ENCODE measurements at regions not wholly inside any gene's neighbourhood (a gene's known extent, or its start where the extent isn't known, plus 50 kb on each side); places are given as distances from the start of the nearest gene placed in this dataset.
A peak's percentile ranks its signal among the peaks of the same experiment; 100 is the strongest.

DNA sequence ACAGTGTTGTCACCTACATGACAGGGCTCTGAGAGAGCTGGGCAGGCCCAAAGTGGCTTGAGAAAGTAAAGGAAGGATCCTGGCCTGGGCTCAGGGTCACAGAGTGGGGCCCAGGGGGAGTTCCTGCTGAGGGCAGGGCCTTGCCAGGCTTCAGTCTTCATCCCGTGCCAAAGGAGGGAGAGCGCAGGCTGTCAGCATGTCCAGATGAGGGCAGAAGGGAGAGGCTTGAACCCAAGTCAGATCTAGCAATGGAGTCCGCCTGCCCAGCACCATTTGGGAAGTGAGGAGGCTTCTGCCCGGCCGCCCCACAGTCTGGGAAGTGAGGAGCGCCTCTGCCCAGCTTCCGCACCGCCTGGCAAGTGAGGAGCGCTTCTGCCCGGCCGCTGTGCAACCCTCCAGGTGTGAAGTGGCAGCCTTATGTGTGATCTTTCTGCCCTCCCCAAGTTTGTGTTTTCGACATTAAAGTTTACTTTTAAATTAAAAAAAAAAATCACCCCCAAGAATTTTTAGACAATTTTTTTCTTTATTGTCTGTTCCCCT lies 303.6 kb upstream of the PROK2 start:
- Histone ChIP-seq H3K27me3 (ENCODE audit: insufficient read depth) (peaks cover 15% of the 10 kb centered on the region; the same call in 1 of the 2 replicates), H3K4me2 (no peak overlapping the region), H3K27ac (ENCODE audit: low read depth in 2 of 2, low read length in 1 of 2) (no peak overlapping the region), H2AFZ (ENCODE audit: low read depth) (no peak overlapping the region), H3K79me2 (ENCODE audit: insufficient read depth) (no peaks in the 10 kb centered on the region), H3K9me3 (no peaks in the 10 kb centered on the region), H3K4me1 (ENCODE audit: control insufficient read depth in 1 of 2, insufficient read depth in 2 of 2, low read depth in 1 of 2, low read length in 1 of 2) (peaks cover 0 to 2% of the 10 kb centered on the region in 2 experiments; a peak in 1 of 4 replicates), H3K36me3 (replicated peaks in 1 of 2; ENCODE audit: control insufficient read depth in 1 of 2, insufficient read depth in 2 of 2, low read length in 1 of 2) (no peaks in the 10 kb centered on the region), H3F3A (replicated peaks; ENCODE audit: insufficient read depth) (no peaks in the 10 kb centered on the region), H3K4me3 (ENCODE audit: low read depth in 2 of 2, low read length in 1 of 2) (no peak overlapping the region), H4K20me1 (ENCODE audit: insufficient read depth) (no peaks in the 10 kb centered on the region), H3K9me2 (no peaks in the 10 kb centered on the region), H3K9ac (no peak overlapping the region)
- ChIA-PET POLR2A (no interaction called here), CTCF (interaction anchor here (1.3 kb wide), 1 partner anchor 101 kb away, joined by 3 read pairs; no protein-coding TSS in a partner anchor)
- 83% methylated on average over 12 of the region's 12 CpGs for WGBS (ENCODE audit: low lambda C conversion rate)
- DNase-seq: no peak
- no peak for TF ChIP-seq TAF1 (IDR thresholded peaks at IDR 0.05; ENCODE audit: borderline replicate concordance, low read depth, low read length)
- TF ChIP-seq, protein P1, sequence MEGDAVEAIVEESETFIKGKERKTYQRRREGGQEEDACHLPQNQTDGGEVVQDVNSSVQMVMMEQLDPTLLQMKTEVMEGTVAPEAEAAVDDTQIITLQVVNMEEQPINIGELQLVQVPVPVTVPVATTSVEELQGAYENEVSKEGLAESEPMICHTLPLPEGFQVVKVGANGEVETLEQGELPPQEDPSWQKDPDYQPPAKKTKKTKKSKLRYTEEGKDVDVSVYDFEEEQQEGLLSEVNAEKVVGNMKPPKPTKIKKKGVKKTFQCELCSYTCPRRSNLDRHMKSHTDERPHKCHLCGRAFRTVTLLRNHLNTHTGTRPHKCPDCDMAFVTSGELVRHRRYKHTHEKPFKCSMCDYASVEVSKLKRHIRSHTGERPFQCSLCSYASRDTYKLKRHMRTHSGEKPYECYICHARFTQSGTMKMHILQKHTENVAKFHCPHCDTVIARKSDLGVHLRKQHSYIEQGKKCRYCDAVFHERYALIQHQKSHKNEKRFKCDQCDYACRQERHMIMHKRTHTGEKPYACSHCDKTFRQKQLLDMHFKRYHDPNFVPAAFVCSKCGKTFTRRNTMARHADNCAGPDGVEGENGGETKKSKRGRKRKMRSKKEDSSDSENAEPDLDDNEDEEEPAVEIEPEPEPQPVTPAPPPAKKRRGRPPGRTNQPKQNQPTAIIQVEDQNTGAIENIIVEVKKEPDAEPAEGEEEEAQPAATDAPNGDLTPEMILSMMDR (IDR thresholded peaks at IDR 0.05): peak; percentile 10; the same call in 1 of the 2 replicates

DNA sequence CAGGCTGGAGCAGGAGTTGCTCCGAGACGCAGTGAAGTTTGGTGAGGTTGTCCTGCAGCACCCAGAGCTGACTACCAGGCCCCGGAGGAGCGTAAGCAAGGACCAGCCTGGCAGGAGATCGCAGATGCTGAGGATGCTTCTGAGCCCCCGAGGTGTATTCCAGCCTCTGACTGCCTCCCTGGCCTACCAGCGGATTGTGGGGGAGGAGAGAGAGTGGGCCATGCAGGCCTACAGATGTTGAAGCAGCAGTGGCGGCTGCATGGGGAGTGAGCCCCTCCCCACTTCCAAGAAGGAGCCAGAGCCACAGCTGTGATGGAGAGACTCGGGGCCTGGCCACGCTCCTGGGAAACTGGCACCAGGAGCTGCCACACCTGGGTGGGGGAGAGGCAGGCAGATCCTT lies 302.5 kb upstream of the PROK2 start:
- H3K9ac ChIP-seq: no peak overlapping the region
- ChIA-PET CTCF (interaction anchor here (1.0 kb wide), 1 partner anchor 11 kb away, joined by 3 read pairs; no protein-coding TSS in a partner anchor), POLR2A (no interaction called here)
- no peaks in the 10 kb centered on the region for H3K9me2 ChIP-seq
- WGBS (ENCODE audit: low lambda C conversion rate): 80% methylated on average over 6 of the region's 10 CpGs
- H2AFZ ChIP-seq (ENCODE audit: low read depth): no peak overlapping the region
- no peaks in the 10 kb centered on the region for H4K20me1 ChIP-seq (ENCODE audit: insufficient read depth)
- H3K27ac ChIP-seq (ENCODE audit: low read depth in 2 of 2, low read length in 1 of 2): no peak overlapping the region
- H3K36me3 ChIP-seq (replicated peaks in 1 of 2; ENCODE audit: control insufficient read depth in 1 of 2, insufficient read depth in 2 of 2, low read length in 1 of 2): no peaks in the 10 kb centered on the region
- H3K27me3 ChIP-seq (ENCODE audit: insufficient read depth): peaks cover 10% of the 10 kb centered on the region; the same call in 1 of the 2 replicates
- no peak overlapping the region for H3K4me2 ChIP-seq
- no peaks in the 10 kb centered on the region for H3K79me2 ChIP-seq (ENCODE audit: insufficient read depth)
- DNase-seq: peak; percentile 51
- H3F3A ChIP-seq (replicated peaks; ENCODE audit: insufficient read depth): no peaks in the 10 kb centered on the region
- H3K4me3 ChIP-seq (ENCODE audit: low read depth in 2 of 2, low read length in 1 of 2): no peak overlapping the region
- TF ChIP-seq RAD21 (IDR thresholded peaks at IDR 0.05; ENCODE audit: low read length): no peak
- no peak for TF ChIP-seq NRF1 (IDR thresholded peaks at IDR 0.05; ENCODE audit: low read depth, low read length)
- TF ChIP-seq, protein P2, sequence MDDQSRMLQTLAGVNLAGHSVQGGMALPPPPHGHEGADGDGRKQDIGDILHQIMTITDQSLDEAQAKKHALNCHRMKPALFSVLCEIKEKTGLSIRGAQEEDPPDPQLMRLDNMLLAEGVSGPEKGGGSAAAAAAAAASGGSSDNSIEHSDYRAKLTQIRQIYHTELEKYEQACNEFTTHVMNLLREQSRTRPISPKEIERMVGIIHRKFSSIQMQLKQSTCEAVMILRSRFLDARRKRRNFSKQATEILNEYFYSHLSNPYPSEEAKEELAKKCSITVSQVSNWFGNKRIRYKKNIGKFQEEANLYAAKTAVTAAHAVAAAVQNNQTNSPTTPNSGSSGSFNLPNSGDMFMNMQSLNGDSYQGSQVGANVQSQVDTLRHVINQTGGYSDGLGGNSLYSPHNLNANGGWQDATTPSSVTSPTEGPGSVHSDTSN (IDR thresholded peaks at IDR 0.05): no peak
- TF ChIP-seq, protein P3, sequence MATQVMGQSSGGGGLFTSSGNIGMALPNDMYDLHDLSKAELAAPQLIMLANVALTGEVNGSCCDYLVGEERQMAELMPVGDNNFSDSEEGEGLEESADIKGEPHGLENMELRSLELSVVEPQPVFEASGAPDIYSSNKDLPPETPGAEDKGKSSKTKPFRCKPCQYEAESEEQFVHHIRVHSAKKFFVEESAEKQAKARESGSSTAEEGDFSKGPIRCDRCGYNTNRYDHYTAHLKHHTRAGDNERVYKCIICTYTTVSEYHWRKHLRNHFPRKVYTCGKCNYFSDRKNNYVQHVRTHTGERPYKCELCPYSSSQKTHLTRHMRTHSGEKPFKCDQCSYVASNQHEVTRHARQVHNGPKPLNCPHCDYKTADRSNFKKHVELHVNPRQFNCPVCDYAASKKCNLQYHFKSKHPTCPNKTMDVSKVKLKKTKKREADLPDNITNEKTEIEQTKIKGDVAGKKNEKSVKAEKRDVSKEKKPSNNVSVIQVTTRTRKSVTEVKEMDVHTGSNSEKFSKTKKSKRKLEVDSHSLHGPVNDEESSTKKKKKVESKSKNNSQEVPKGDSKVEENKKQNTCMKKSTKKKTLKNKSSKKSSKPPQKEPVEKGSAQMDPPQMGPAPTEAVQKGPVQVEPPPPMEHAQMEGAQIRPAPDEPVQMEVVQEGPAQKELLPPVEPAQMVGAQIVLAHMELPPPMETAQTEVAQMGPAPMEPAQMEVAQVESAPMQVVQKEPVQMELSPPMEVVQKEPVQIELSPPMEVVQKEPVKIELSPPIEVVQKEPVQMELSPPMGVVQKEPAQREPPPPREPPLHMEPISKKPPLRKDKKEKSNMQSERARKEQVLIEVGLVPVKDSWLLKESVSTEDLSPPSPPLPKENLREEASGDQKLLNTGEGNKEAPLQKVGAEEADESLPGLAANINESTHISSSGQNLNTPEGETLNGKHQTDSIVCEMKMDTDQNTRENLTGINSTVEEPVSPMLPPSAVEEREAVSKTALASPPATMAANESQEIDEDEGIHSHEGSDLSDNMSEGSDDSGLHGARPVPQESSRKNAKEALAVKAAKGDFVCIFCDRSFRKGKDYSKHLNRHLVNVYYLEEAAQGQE (IDR thresholded peaks at IDR 0.05; ENCODE audit: low read depth, low read length): no peak
- TF ChIP-seq POLR2AphosphoS5 (IDR thresholded peaks at IDR 0.05; ENCODE audit: low read depth, low read length): no peak
- TF ChIP-seq TAF1 (IDR thresholded peaks at IDR 0.05; ENCODE audit: borderline replicate concordance, low read depth, low read length): no peak
- TF ChIP-seq TCF12 (IDR thresholded peaks at IDR 0.05): no peak
- TF ChIP-seq, protein P1 (IDR thresholded peaks at IDR 0.05): no peak
- TF ChIP-seq, protein P4, sequence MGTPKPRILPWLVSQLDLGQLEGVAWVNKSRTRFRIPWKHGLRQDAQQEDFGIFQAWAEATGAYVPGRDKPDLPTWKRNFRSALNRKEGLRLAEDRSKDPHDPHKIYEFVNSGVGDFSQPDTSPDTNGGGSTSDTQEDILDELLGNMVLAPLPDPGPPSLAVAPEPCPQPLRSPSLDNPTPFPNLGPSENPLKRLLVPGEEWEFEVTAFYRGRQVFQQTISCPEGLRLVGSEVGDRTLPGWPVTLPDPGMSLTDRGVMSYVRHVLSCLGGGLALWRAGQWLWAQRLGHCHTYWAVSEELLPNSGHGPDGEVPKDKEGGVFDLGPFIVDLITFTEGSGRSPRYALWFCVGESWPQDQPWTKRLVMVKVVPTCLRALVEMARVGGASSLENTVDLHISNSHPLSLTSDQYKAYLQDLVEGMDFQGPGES (IDR thresholded peaks at IDR 0.05; ENCODE audit: low read depth, low read length): no peak
- TF ChIP-seq RXRA (IDR thresholded peaks at IDR 0.05; ENCODE audit: borderline replicate concordance, low read depth): no peak
- no peak for TF ChIP-seq FOXM1 (IDR thresholded peaks at IDR 0.05; ENCODE audit: low read depth)
- TF ChIP-seq CHD2 (IDR thresholded peaks at IDR 0.05; ENCODE audit: low read length, partially characterized antibody): no peak
- TF ChIP-seq RFX5 (IDR thresholded peaks at IDR 0.05; ENCODE audit: low read length): no peak
- TF ChIP-seq, protein P5, sequence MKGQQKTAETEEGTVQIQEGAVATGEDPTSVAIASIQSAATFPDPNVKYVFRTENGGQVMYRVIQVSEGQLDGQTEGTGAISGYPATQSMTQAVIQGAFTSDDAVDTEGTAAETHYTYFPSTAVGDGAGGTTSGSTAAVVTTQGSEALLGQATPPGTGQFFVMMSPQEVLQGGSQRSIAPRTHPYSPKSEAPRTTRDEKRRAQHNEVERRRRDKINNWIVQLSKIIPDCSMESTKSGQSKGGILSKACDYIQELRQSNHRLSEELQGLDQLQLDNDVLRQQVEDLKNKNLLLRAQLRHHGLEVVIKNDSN (IDR thresholded peaks at IDR 0.05; ENCODE audit: borderline replicate concordance, low read depth): no peak
- TF ChIP-seq EZH2phosphoT487 (IDR thresholded peaks at IDR 0.05; ENCODE audit: borderline replicate concordance, low read depth): no peak
- H3K9me3 ChIP-seq: no peaks in the 10 kb centered on the region
- H3K4me1 ChIP-seq (ENCODE audit: control insufficient read depth in 1 of 2, insufficient read depth in 2 of 2, low read depth in 1 of 2, low read length in 1 of 2): peaks cover 0 to 2% of the 10 kb centered on the region in 2 experiments; a peak in 1 of 4 replicates
